H9 (cell line): ENCODE measurements at regions not wholly inside any gene's neighbourhood (a gene's known extent, or its start where the extent isn't known, plus 50 kb on each side); places are given as distances from the start of the nearest gene placed in this dataset.
A peak's percentile ranks its signal among the peaks of the same experiment; 100 is the strongest.

Source experiments
- DNase-seq: peaks from one replicate; pipeline ENCODE4 v3.0.0-alpha.2; 2017
- H2AFZ ChIP-seq: one replicate; pipeline ENCODE4 v1.6.1; 2013; ENCODE audit warnings: mild to moderate bottlenecking, low read length, control low read depth, moderate library complexity
- H2AK5ac ChIP-seq: 2 replicates; pipeline ENCODE4 v1.6.1; 2013; ENCODE audit warnings: low read length, control low read depth, mixed read lengths; ENCODE audit not compliant: insufficient read length
- H2BK120ac ChIP-seq: one replicate; pipeline ENCODE4 v1.6.1; 2013; ENCODE audit warnings: low read depth, mild to moderate bottlenecking, low read length, control low read depth, inconsistent platforms; ENCODE audit not compliant: poor library complexity, severe bottlenecking
- H2BK12ac ChIP-seq: 2 replicates; pipeline ENCODE4 v1.6.1; 2013; ENCODE audit warnings: low read length, control low read depth, mixed read lengths, low read depth; ENCODE audit not compliant: insufficient read length
- H2BK15ac ChIP-seq: 2 replicates; pipeline ENCODE4 v1.6.1; 2013; ENCODE audit warnings: low read depth, low read length, control low read depth
- H2BK20ac ChIP-seq: one replicate; pipeline ENCODE4 v1.6.1; 2013; ENCODE audit warnings: low read depth, mild to moderate bottlenecking, low read length, control low read depth, inconsistent platforms; ENCODE audit not compliant: poor library complexity, severe bottlenecking
- H2BK5ac ChIP-seq: 2 replicates; pipeline ENCODE4 v1.6.1; 2013; ENCODE audit warnings: low read length, control low read depth, mixed read lengths; ENCODE audit not compliant: insufficient read length
- H3K14ac ChIP-seq: 2 replicates; pipeline ENCODE4 v1.6.1; 2013; ENCODE audit warnings: low read length, control low read depth; ENCODE audit not compliant: insufficient read depth
- H3K18ac ChIP-seq: 2 replicates; pipeline ENCODE4 v1.6.1; 2013; ENCODE audit warnings: low read depth, mild to moderate bottlenecking, mixed read lengths, low read length, control low read depth; ENCODE audit not compliant: insufficient read length
- H3K23ac ChIP-seq: 2 replicates; pipeline ENCODE4 v1.6.1; 2013; ENCODE audit warnings: low read length, control low read depth, mixed read lengths, low read depth; ENCODE audit not compliant: insufficient read length
- H3K23me2 ChIP-seq: 2 replicates; pipeline ENCODE4 v1.6.1; 2013; ENCODE audit warnings: low read depth, mild to moderate bottlenecking, mixed read lengths, low read length, control low read depth; ENCODE audit not compliant: insufficient read length, poor library complexity, severe bottlenecking
- H3K27ac ChIP-seq: 2 replicates; pipeline ENCODE4 v1.5.1; 2013; ENCODE audit warnings: low read length, control low read depth, mixed read lengths, low read depth; ENCODE audit not compliant: insufficient read length
- H3K27me3 ChIP-seq: 2 replicates; pipeline ENCODE4 v1.6.1; 2013; ENCODE audit warnings: low read length, control low read depth, inconsistent platforms; ENCODE audit not compliant: insufficient read depth
- H3K4ac ChIP-seq: 2 replicates; pipeline ENCODE4 v1.6.1; 2013; ENCODE audit warnings: low read depth, mild to moderate bottlenecking, control low read depth, inconsistent platforms, low read length, moderate library complexity
- H3K4me1 ChIP-seq: 2 replicates; pipeline ENCODE4 v1.6.1; 2013; ENCODE audit warnings: low read length, control low read depth, inconsistent platforms; ENCODE audit not compliant: insufficient read depth
- H3K4me2 ChIP-seq: 2 replicates; pipeline ENCODE4 v1.6.1; 2013; ENCODE audit warnings: low read length, control low read depth, mixed read lengths; ENCODE audit not compliant: insufficient read length, insufficient read depth
- H3K56ac ChIP-seq: 2 replicates; pipeline ENCODE4 v1.6.1; 2013; ENCODE audit warnings: low read depth, mild to moderate bottlenecking, mixed read lengths, low read length, control low read depth; ENCODE audit not compliant: insufficient read length
- H3K79me1 ChIP-seq: 2 replicates; pipeline ENCODE4 v1.6.1; 2013; ENCODE audit warnings: low read depth, mild to moderate bottlenecking, moderate library complexity, low read length, control low read depth, inconsistent platforms; ENCODE audit not compliant: insufficient read depth, poor library complexity, severe bottlenecking
- H3K79me2 ChIP-seq: 2 replicates; pipeline ENCODE4 v1.6.1; 2013; ENCODE audit warnings: low read length, control low read depth, inconsistent platforms; ENCODE audit not compliant: insufficient read depth
- H3K9ac ChIP-seq: 2 replicates; pipeline ENCODE4 v1.6.1; 2013; ENCODE audit warnings: low read length, control low read depth, mixed read lengths; ENCODE audit not compliant: insufficient read length; ENCODE audit errors: extremely low read depth
- H3K9me3 ChIP-seq: one replicate; pipeline ENCODE4 v1.6.1; 2013; ENCODE audit warnings: low read depth, low read length, inconsistent platforms; ENCODE audit not compliant: control insufficient read depth
- H3T11ph ChIP-seq: one replicate; pipeline ENCODE4 v1.6.1; 2013; ENCODE audit warnings: mild to moderate bottlenecking, low read length, control low read depth, inconsistent platforms
- H4K20me1 ChIP-seq: one replicate; pipeline ENCODE4 v1.6.1; 2013; ENCODE audit not compliant: control insufficient read depth, insufficient read length, insufficient read depth
- H4K5ac ChIP-seq: 2 replicates; pipeline ENCODE4 v1.6.1; 2013; ENCODE audit warnings: low read depth, mild to moderate bottlenecking, mixed read lengths, low read length, control low read depth; ENCODE audit not compliant: insufficient read length
- H4K8ac ChIP-seq: replicated peaks from 2 replicates; pipeline ENCODE4 v1.6.1; 2013; ENCODE audit warnings: low read length, control low read depth, mixed read lengths, low read depth; ENCODE audit not compliant: insufficient read length
- H4K91ac ChIP-seq: 2 replicates; pipeline ENCODE4 v1.6.1; 2013; ENCODE audit warnings: low read depth, mild to moderate bottlenecking, moderate library complexity, mixed read lengths, low read length, control low read depth; ENCODE audit not compliant: insufficient read length
- H3K27ac Mint-ChIP-seq, 3 experiments: 2 replicates in 2 of 3; 3 replicates in 1 of 3; pipeline ENCODE4 v1.8.0; 2020 to 2021; ENCODE audit warnings: mixed read lengths in 3 of 3, mild to moderate bottlenecking in 1 of 3, moderate library complexity in 1 of 3
- H3K27me3 Mint-ChIP-seq: 2 replicates; pipeline ENCODE4 v1.8.0; 2021; ENCODE audit warnings: low read depth, mild to moderate bottlenecking, moderate library complexity, mixed read lengths
- H3K36me3 Mint-ChIP-seq, 3 experiments: 2 replicates in 2 of 3; 3 replicates in 1 of 3; pipeline ENCODE4 v1.8.0; 2020 to 2021; ENCODE audit warnings: low read depth in 3 of 3, mixed read lengths in 3 of 3; ENCODE audit not compliant: insufficient read depth in 1 of 3
- H3K4me1 Mint-ChIP-seq, 2 experiments: 2 replicates each; pipeline ENCODE4 v1.8.0; 2020; ENCODE audit warnings: mixed read lengths in 2 of 2
- H3K4me3 Mint-ChIP-seq, 2 experiments: 2 replicates in 1 of 2; 3 replicates in 1 of 2; pipeline ENCODE4 v1.8.0; 2020 to 2021; ENCODE audit warnings: mild to moderate bottlenecking in 2 of 2, mixed read lengths in 2 of 2, moderate library complexity in 1 of 2
- H3K9me3 Mint-ChIP-seq, 2 experiments: 2 replicates in 1 of 2; 3 replicates in 1 of 2; pipeline ENCODE4 v1.8.0; 2020; ENCODE audit warnings: mild to moderate bottlenecking in 2 of 2, mixed read lengths in 2 of 2, moderate library complexity in 1 of 2
- CTCF ChIP-seq: fragments of 200-600 bp; sonication (generic); conservative IDR thresholded peaks from 3 replicates; pipeline ENCODE4 v1.8.0; 2021; ENCODE audit warnings: antibody characterized with exemption, mild to moderate bottlenecking
- WGBS: extraction: QIAGEN DNeasy Blood & Tissue Kit; methylation state at CpG from one replicate; pipeline ENCODE4 v1.1.7; 2013; ENCODE audit warnings: missing lambda C conversion rate, low lambda C conversion rate, mixed read lengths; ENCODE audit not compliant: insufficient read length; ENCODE audit errors: extremely low coverage; 5-methylcytosine and 5-hydroxymethylcytosine counted together

GRCh38 chr2:70357684-70358071, 55.8 kb upstream of the FAM136A start:
- Histone ChIP-seq H3K23me2 (no peaks in the 10 kb centered on the region), H3K27ac (no peak overlapping the region), H3K4ac (no peak overlapping the region), H3K4me1 (peaks cover 5% of the 10 kb centered on the region; the same call in 1 of the 2 replicates), H4K20me1 (no peaks in the 10 kb centered on the region), H4K8ac (no peak overlapping the region), H3K79me1 (no peaks in the 10 kb centered on the region), H3K9me3 (no peaks in the 10 kb centered on the region), H3T11ph (no peak overlapping the region), H3K9ac (no peak overlapping the region), H3K14ac (no peak overlapping the region), H3K56ac (no peak overlapping the region), H3K23ac (no peak overlapping the region), H3K79me2 (no peaks in the 10 kb centered on the region), H4K91ac (no peak overlapping the region), H2BK5ac (no peak overlapping the region), H2BK120ac (no peak overlapping the region), H3K18ac (no peak overlapping the region), H3K27me3 (no peaks in the 10 kb centered on the region; the same call in 1 of the 2 replicates), H2AFZ (no peak overlapping the region), H2BK12ac (no peak overlapping the region), H2BK15ac (no peak overlapping the region), H3K4me2 (no peak overlapping the region), H2BK20ac (no peak overlapping the region), H2AK5ac (no peak overlapping the region), H4K5ac (no peak overlapping the region)
- DNase-seq: no peak
- H3K4me1 Mint-ChIP-seq: peaks cover 7 to 11% of the 10 kb centered on the region in 2 experiments
- 0 out of 7 replicates have a peak overlapping the region, but pooled peaks of 1 of the 3 experiments have one; percentile 35 for H3K27ac Mint-ChIP-seq
- WGBS: no CpG with 5 or more reads among the region's 6 CpGs
- no peak for TF ChIP-seq CTCF
- no peak overlapping the region; a peak in 1 of 5 replicates for H3K4me3 Mint-ChIP-seq
- no peaks in the 10 kb centered on the region; the same call in 1 of the 2 replicates for H3K27me3 Mint-ChIP-seq
- H3K9me3 Mint-ChIP-seq: no peaks in the 10 kb centered on the region
- no peaks in the 10 kb centered on the region for H3K36me3 Mint-ChIP-seq
